Endodermal cell (in vitro differentiated cells): ENCODE measurements at regions not wholly inside any gene's neighbourhood (a gene's known extent, or its start where the extent isn't known, plus 50 kb on each side); places are given as distances from the start of the nearest gene placed in this dataset.

Experiments used
- DNase-seq: peaks from one replicate; pipeline ENCODE4 v3.0.0-alpha.2; 2017
- H3K27ac ChIP-seq: 2 replicates; pipeline ENCODE4 v1.5.1; 2013; ENCODE audit warnings: mild to moderate bottlenecking, low read depth, low read length, moderate library complexity
- H3K27me3 ChIP-seq: 2 replicates; pipeline ENCODE4 v1.6.1; 2013; ENCODE audit warnings: mild to moderate bottlenecking, low read length, moderate library complexity; ENCODE audit not compliant: insufficient read depth, control insufficient read depth, poor library complexity, severe bottlenecking
- H3K36me3 ChIP-seq: 2 replicates; pipeline ENCODE4 v1.7.0; 2013; ENCODE audit warnings: mild to moderate bottlenecking, low read length, moderate library complexity; ENCODE audit not compliant: control insufficient read depth, insufficient read depth
- H3K4me1 ChIP-seq: one replicate; pipeline ENCODE4 v1.7.0; 2013; ENCODE audit warnings: low read length; ENCODE audit not compliant: control insufficient read depth, insufficient read depth
- H3K4me3 ChIP-seq: 2 replicates; pipeline ENCODE4 v1.5.1; 2013; ENCODE audit warnings: mild to moderate bottlenecking, low read length, moderate library complexity
- H3K9ac ChIP-seq: 2 replicates; pipeline ENCODE4 v1.6.1; 2013; ENCODE audit warnings: mild to moderate bottlenecking, low read length, moderate library complexity; ENCODE audit not compliant: poor library complexity, severe bottlenecking; ENCODE audit errors: extremely low read depth
- H3K9me3 ChIP-seq: 2 replicates; pipeline ENCODE4 v1.6.1; 2013; ENCODE audit warnings: mild to moderate bottlenecking, low read length, moderate library complexity; ENCODE audit not compliant: control insufficient read depth
- H3K27ac Mint-ChIP-seq: 2 replicates; pipeline ENCODE4 v1.8.0; 2020; ENCODE audit warnings: mixed read lengths
- H3K27me3 Mint-ChIP-seq: 2 replicates; pipeline ENCODE4 v1.8.0; 2021; ENCODE audit warnings: mild to moderate bottlenecking, mixed read lengths; ENCODE audit not compliant: insufficient read depth
- H3K36me3 Mint-ChIP-seq: 2 replicates; pipeline ENCODE4 v1.8.0; 2020; ENCODE audit warnings: low read depth, mixed read lengths
- H3K4me1 Mint-ChIP-seq: 2 replicates; pipeline ENCODE4 v1.8.0; 2020; ENCODE audit warnings: mixed read lengths
- H3K4me3 Mint-ChIP-seq: 2 replicates; pipeline ENCODE4 v1.8.0; 2020; ENCODE audit warnings: mild to moderate bottlenecking, moderate library complexity, mixed read lengths
- H3K9me3 Mint-ChIP-seq: 2 replicates; pipeline ENCODE4 v1.8.0; 2020; ENCODE audit warnings: mild to moderate bottlenecking, mixed read lengths
- WGBS, 2 experiments: methylation state at CpG; one replicate each; pipeline versions ENCODE4 v1.1.5 to v1.1.7; 2013; ENCODE audit warnings: missing lambda C conversion rate in 2 of 2, mixed read lengths in 1 of 2; ENCODE audit not compliant: insufficient coverage in 1 of 2, insufficient read length in 1 of 2; 5-methylcytosine and 5-hydroxymethylcytosine counted together
- TF ChIP-seq, protein P1 (sequence below): fragments of 200-600 bp; sonication (generic); conservative IDR thresholded peaks from 2 replicates; pipeline ENCODE4 v1.5.0; 2021; ENCODE audit warnings: antibody characterized with exemption, mild to moderate bottlenecking

DNA sequence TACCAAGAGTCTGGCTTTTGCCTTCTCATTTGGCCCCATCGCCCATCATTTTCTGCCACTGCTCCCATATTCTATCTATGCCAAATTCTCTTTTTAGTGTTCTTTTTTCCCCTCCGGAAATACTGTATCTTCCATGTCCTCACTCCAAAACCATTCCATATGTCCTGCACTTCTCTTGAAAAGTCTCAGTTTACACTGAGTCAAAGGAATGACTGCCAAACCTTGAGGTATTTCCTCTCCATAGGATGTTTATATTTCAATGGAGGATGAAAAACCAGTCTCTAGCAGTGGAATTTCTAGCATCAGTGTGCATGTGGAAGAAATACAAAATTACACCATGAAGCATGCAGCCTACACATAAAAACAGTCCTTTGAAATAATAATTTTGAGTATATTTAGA lies 121.4 kb upstream of the PHYHIPL start:
- Histone ChIP-seq H3K9ac (no peak overlapping the region), H3K27ac (no peak overlapping the region), H3K4me1 (peaks cover 2% of the 10 kb centered on the region), H3K4me3 (no peak overlapping the region), H3K36me3 (no peaks in the 10 kb centered on the region), H3K27me3 (no peaks in the 10 kb centered on the region), H3K9me3 (peaks cover 8% of the 10 kb centered on the region)
- peaks cover 8% of the 10 kb centered on the region for H3K9me3 Mint-ChIP-seq
- peaks cover 2% of the 10 kb centered on the region for H3K4me1 Mint-ChIP-seq
- no peak overlapping the region for H3K27ac Mint-ChIP-seq
- H3K36me3 Mint-ChIP-seq, result no peaks in the 10 kb centered on the region
- no peaks in the 10 kb centered on the region for H3K27me3 Mint-ChIP-seq
- TF ChIP-seq, protein P1, sequence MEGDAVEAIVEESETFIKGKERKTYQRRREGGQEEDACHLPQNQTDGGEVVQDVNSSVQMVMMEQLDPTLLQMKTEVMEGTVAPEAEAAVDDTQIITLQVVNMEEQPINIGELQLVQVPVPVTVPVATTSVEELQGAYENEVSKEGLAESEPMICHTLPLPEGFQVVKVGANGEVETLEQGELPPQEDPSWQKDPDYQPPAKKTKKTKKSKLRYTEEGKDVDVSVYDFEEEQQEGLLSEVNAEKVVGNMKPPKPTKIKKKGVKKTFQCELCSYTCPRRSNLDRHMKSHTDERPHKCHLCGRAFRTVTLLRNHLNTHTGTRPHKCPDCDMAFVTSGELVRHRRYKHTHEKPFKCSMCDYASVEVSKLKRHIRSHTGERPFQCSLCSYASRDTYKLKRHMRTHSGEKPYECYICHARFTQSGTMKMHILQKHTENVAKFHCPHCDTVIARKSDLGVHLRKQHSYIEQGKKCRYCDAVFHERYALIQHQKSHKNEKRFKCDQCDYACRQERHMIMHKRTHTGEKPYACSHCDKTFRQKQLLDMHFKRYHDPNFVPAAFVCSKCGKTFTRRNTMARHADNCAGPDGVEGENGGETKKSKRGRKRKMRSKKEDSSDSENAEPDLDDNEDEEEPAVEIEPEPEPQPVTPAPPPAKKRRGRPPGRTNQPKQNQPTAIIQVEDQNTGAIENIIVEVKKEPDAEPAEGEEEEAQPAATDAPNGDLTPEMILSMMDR, result no peak
- DNase-seq, result no peak
- 90 to 94% methylated on average over 2 of the region's 2 CpGs for WGBS, 2 experiments
- H3K4me3 Mint-ChIP-seq, result no peak overlapping the region

DNA sequence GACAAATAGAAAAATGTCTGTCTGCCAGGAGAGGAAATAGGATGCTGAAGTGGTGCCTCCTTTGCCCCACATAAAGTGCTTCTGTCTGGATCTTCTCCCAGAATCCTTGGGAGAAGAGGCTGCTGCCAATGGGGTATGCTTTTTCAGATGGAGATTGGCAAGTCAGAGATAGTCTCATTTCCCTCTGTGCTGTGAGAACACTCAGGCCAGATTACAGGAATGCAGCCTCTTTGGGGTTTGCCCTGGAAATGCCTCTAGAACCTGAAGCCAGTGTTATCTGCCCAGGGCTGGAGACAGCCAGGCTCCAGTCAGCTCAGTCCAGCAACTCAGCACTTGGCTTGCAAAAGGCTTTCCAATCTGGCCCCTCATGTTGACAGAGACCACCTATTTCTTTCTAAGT lies 119.1 kb upstream of the PHYHIPL start:
- DNase-seq, result no peak
- Histone ChIP-seq H3K27me3 (no peaks in the 10 kb centered on the region), H3K4me3 (no peak overlapping the region), H3K36me3 (no peaks in the 10 kb centered on the region), H3K4me1 (peaks cover 2% of the 10 kb centered on the region), H3K9me3 (peaks cover 8% of the 10 kb centered on the region), H3K9ac (no peak overlapping the region), H3K27ac (no peak overlapping the region)
- no peak overlapping the region for H3K4me3 Mint-ChIP-seq
- TF ChIP-seq, protein P1, result no peak
- peaks cover 10% of the 10 kb centered on the region for H3K4me1 Mint-ChIP-seq
- H3K36me3 Mint-ChIP-seq, result no peaks in the 10 kb centered on the region
- no peak overlapping the region for H3K27ac Mint-ChIP-seq
- no peaks in the 10 kb centered on the region for H3K27me3 Mint-ChIP-seq
- H3K9me3 Mint-ChIP-seq, result no peaks in the 10 kb centered on the region

DNA sequence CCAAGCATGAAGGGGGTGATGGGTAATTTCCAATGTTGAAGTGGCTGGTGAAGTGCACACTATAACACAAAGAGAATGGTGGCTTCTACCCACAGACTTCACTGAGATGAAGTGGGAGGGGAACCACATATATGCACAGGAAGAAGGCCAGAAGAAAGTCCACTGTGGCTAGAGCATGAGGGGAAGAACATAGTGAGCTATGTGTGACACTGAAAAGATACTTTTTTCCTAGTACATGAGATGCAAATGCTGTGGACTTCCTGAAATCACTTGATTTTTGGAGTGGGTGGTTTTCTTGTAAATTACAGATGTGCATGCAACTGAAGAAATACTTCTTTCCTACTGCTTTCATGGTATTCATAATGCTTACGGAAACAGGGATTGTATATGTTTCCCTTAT lies 115.6 kb upstream of the PHYHIPL start:
- no peaks in the 10 kb centered on the region for H3K36me3 ChIP-seq
- no peaks in the 10 kb centered on the region for H3K36me3 Mint-ChIP-seq
- DNase-seq, result no peak
- no peaks in the 10 kb centered on the region for H3K9me3 ChIP-seq
- WGBS, 2 experiments, result 85% methylated on average over 1 of the region's 1 CpG; no CpG with 5 or more reads in 1 of the 2 experiments
- no peak overlapping the region for H3K27ac Mint-ChIP-seq
- peaks cover 10% of the 10 kb centered on the region for H3K4me1 Mint-ChIP-seq
- no peak overlapping the region for H3K9ac ChIP-seq
- TF ChIP-seq, protein P1, result no peak
- H3K4me3 ChIP-seq, result no peak overlapping the region
- H3K27ac ChIP-seq, result no peak overlapping the region
- H3K27me3 ChIP-seq, result no peaks in the 10 kb centered on the region
- peaks cover 2% of the 10 kb centered on the region for H3K4me1 ChIP-seq
- no peaks in the 10 kb centered on the region for H3K27me3 Mint-ChIP-seq
- no peaks in the 10 kb centered on the region for H3K9me3 Mint-ChIP-seq
- H3K4me3 Mint-ChIP-seq, result no peak overlapping the region
